Hematopoietic multipotent progenitor cell treated with erythropoietin and hydrocortisone succinate and interleukin-3 and kit ligand, for 17 days (in vitro differentiated cells): ENCODE measurements at regions not wholly inside any gene's neighbourhood (a gene's known extent, or its start where the extent isn't known, plus 50 kb on each side); places are given as distances from the start of the nearest gene placed in this dataset.

ENCODE experiments used
- DNase-seq: peaks from one replicate; pipeline ENCODE4 v3.0.0-alpha.2; 2015; ENCODE audit warnings: low spot score

DNA sequence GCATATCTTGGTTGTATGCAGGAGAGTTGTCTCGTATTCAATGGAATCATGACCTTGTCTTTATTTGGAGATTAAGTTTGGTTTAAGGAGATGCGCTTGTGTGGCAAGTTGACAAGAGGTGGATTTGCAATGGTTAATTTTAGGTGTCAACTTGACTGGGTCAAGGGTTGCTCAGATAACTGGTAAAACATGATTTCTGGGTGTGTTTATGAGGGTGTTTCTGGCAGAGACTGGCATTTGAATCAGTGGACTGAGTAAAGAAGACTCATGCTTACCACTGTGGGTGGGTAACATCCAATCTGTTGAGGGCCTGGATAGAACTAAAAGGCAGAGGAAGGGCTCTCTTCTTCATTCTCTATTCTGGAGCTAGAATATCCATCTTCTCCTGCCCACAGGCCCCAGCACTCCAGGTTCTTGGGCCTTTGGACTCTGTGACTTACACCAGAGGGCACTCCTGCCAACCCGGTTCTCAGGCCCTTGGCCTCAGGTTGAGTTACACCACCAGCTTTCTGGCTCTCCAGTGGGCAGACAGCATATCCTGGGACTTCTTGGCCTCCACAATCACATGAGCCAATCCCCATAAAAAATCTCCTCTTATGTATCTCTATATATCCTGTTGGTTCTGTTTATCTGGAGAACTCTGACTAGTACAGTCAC, 141.5 kb upstream of the ARID2 start:
- no peak for DNase-seq

DNA sequence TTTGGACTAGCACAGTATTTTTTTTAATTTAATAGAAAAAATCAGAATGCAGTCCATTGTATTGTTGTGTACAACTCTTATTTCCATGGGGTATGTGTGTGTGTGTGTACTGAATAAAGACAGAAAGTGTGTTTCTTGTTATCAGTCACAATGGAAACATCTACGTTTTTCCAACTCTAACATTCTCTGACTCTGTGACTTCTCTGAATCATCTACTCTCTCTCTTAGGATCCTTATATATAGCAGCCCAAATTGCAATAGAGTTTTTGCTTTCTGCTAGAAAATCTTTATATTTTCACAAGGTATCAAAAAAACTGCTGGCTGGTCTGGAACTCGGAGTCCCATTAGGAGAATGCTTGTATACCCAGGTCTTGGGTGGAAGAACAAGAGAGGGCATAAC, 138.9 kb upstream of the ARID2 start:
- DNase-seq = no peak

DNA sequence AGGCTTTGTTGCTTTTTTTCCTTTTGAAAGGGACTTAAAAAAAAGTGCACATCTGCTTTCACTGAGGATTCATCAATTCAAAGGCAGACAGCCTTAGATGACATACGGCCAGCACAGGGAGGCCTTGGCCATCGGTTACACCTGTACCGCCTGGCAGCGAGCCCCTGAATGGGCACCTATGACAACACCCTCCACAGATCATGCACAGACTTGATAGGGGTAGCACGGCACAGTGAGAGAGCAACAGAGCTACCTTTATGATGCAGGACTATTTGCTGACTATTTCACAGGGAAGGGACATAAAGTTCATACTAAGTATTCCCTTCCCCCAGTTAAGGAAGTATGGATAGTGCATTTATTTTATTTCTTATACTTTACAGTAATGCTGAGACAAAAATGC, 137.9 kb upstream of the ARID2 start:
- DNase-seq = no peak

DNA sequence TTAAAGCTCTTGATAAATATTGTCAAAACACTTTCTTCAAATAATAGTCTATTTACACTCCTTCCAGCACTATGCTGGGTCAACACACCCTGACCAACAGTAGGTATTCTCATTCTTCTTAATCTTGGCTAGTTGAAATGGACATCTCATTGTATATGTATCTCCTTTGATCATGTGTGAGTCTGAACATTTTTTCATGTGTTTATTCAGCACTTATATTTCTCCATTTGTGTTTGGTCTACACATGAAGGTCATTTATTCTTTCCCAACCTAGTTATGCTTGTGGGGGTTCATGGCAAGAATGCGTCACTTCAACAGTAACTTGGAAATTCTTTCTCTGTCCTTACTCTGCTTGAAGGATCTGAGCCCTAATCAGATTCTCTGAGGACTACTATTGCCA, 133.1 kb upstream of the ARID2 start:
- no peak for DNase-seq

DNA sequence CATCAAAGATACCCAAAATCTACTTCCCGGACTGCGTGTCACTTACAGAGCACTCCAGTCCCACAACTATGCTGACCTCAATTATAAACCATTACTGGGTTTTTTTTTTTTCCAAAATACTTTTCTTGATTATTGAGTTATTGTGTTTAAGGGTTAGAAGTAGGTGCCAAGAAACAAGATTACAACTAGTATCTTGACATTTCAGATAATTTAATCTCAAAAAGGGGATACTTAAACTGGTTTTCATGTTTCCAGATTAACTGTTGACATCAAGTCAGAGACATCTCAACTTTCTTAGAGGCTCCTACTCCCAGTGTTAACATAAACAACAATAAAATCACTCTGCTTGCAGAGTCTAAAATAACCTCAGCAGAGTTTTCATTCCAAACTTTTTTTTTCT, 131.2 kb upstream of the ARID2 start:
- DNase-seq = no peak

- no peak for DNase-seq
These were observed 130.7 kb upstream of the ARID2 start for GRCh38 chr12:45598761-45599160.

DNA sequence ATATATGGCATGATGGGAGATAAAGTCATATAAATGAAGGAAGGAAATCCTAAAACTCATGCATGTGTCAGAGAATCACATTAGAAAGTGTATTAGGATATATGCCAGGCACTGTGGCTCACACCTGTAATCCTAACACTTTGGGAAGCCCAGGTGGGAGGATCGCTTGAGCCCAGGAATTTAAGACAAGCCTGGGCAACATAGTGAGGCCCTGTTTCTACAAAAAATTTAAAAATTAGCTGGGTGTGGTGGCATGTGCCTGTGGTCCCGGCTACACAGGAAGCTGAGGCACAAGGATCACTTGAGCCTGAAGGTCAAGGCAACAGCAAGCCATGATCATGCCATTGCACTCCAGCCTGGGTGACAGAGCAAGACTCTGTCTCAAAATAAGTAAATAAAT, 130.3 kb upstream of the ARID2 start:
- no peak for DNase-seq

GRCh38 chr12:45601390-45601789, 128.1 kb upstream of the ARID2 start:
- DNase-seq = no peak

- no peak for DNase-seq
These were observed 127.6 kb upstream of the ARID2 start for GRCh38 chr12:45601888-45602287.

GRCh38 chr12:45605624-45606023, 123.9 kb upstream of the ARID2 start:
- no peak for DNase-seq

DNA sequence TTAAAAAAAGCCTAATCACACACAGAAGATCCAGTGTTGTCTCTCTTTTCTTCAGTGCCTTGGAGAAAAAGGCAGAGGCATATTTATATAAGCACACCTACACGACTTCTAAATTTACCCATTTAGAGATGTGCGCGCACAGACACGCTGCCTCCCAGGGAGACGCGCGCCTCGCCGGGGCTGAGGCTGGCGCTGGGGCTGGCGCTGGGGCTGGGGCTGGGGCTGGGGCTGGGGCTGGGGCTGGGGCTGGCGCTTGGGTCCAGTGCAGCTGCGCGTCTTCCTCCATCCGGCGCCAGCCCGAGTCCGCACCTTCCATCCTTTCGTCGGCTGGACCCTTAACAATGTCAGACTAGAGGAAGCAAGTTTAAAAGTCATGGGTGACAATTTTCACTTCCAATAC, 118.4 kb upstream of the ARID2 start:
- no peak for DNase-seq

DNA sequence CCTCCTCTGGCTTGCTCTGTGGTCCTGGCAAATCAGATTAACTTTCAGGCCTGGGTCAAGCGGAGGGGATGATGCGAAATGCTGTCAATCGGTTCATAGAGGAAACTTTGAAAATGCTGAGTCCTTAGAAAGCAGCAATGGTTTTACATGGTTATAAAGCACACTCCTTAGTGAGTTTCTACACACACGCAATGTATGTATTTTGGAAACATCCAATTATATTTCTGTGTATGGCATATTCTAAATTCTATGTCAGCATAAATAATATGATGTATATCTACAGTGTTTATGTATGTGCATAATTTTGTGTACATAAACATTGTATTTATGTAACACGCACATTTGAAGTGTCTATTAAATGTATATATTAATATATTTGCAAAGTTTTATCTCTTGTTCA, 118.0 kb upstream of the ARID2 start:
- DNase-seq = no peak

DNA sequence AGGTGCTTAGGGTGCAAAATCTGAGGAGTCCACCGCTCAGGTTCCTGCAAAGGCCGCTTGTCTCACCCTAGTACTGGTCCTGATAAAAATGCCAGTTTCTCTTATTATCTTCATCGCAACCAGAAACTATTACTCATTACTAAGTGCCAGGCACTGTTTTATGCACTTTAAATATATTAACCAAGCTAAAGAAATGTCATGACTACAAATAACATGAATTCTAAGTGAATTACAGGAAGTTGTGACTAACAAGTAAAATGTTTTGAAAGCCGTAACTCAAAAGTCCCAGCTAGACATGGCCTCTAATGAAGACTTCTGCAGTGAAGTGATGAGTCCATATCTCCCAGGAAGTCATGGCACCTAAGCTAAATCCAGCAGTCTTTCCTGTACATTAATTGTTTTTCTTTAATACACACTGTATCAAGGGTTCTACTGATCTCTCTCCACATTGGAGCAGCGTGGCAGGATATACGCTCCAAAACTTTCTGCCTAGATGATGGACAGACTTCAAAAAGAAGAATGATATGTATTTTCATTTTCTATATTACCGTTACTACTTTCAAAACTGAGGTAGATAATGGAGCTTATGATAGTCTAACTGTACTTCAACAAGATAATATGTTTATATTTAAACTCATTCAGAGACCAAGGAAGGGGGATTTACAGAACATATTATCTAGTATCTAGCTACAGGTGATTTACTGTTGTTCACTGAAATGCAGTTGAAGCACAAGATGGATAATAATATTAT, 117.3 kb upstream of the ARID2 start:
- DNase-seq = no peak

DNA sequence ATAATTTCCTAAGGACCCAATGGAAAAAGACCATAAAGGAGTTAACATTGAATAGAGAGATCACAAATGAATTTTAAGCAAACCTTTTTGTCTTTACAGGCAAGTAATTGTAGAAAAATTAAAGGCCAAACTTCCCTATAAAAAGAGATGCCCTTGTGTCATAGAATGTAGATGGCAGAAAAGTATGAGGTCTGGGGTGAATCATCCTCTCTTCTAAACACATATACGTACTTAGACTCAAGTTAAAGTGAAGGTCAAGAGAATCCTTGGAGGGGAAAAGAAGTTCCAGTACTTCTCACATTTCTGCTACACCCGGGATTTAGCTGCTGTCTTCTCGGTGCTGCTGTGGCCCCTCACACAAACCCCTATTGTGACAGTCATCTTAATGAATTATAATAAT, 116.2 kb upstream of the ARID2 start:
- DNase-seq = no peak

GRCh38 chr12:45613855-45614254, 115.7 kb upstream of the ARID2 start:
- DNase-seq = no peak

- no peak for DNase-seq
These were observed 114.2 kb upstream of the ARID2 start for GRCh38 chr12:45615268-45615667.

- no peak for DNase-seq
These were observed 109.8 kb upstream of the ARID2 start for GRCh38 chr12:45619736-45620135.

GRCh38 chr12:45621703-45622102, 107.8 kb upstream of the ARID2 start:
- no peak for DNase-seq

DNA sequence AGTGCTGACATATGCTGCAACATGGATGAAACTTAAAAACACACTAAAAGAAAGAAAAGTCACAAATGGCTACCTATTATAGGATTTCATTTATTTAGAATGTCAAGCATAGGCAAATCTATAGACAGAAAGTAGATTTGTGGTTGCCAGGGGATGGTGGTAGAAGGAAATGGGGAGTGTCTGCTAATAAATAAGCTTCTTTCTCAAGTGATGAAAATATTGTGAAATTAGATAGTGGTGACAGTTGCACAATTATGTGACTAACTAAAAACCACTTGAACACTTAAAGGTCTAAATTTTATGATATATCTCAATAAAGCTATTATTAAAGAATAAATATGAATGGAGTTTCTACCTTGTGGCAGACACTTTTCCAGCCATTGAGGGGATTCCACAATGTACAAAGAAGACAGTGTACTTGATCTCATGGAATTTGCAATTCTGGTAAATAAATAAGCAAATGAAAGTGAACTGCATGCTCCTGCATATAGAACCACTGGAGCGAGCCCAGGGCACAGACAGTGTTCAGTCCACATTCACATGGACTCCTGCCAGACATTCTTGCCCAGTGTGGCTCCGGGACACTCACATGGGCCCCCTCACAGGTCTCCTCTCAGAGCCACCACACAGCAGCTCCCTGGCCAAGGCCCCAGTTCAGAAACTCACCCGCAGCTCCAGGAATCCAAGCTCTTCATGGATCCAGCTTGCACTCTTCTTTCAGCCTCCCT, 107.1 kb upstream of the ARID2 start:
- DNase-seq = no peak

- no peak for DNase-seq
These were observed 106.3 kb upstream of the ARID2 start for GRCh38 chr12:45623221-45623620.

DNA sequence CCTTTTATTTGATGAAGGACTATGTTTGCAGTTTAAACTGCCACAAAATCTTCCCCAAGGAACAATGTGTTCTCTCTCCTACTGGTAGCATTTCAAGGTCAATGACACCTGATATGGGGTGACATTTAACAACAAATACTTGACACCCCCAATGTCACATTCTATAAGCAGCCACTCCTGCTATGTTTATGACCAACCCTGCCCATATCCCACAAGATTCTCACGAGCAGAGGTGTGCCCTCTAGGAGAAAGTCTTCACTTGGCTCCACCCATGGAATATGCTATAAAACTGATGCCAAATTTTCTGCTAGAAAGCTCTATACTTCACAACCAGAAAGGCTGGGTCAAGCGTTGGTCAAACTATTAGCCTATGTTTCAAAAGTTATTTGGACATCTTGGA, 105.6 kb upstream of the ARID2 start:
- DNase-seq = no peak

GRCh38 chr12:45626965-45627364, 102.5 kb upstream of the ARID2 start:
- no peak for DNase-seq

DNA sequence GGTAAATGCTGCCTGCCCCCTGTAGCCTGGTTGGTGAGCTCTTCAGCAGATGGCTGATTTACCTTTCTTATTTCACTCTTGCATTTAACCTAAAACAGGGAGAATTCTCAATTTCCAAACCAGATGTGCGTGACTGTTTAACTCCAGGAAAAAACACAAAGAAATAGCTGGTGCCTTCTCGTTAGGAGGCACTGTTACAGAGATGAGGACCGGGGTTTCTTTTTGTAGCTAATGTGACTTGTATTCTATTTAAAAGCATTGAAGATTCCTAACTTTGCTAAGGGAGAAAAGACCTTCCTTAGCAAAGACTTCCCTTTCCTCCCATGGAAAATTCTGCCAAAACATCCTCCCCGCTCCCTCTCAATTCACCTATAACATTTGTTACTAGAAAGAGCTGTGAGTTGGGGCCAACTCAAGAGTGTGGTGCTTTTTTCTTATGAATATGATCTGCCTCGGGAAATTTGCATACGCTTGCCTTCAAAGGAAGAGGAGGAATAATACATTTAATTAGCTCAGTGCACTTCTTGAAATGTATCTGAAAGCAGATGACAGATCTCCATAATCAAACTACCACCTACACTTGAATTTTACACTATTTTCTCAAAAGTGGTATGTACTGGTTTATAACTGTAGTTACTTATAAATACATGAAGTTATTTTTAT, 102.0 kb upstream of the ARID2 start:
- no peak for DNase-seq
